IMR-90 (cell line): ENCODE measurements at regions not wholly inside any gene's neighbourhood (a gene's known extent, or its start where the extent isn't known, plus 50 kb on each side); places are given as distances from the start of the nearest gene placed in this dataset.

Experiments used
- POLR2A ChIP-seq: IDR thresholded peaks from 2 replicates; pipeline ENCODE4 v1.6.1; 2012; ENCODE audit warnings: mild to moderate bottlenecking, low read depth, low read length
- TF ChIP-seq, protein P1 (sequence below): fragments of 150-350 bp; IDR thresholded peaks from 2 replicates; pipeline ENCODE4 v1.6.1; 2016; ENCODE audit warnings: low read depth, mild to moderate bottlenecking, low read length, moderate library complexity, borderline replicate concordance

GRCh38 chr13:111855786-111856185 lies 211.2 kb upstream of the SOX1 start:
- TF ChIP-seq, protein P1, sequence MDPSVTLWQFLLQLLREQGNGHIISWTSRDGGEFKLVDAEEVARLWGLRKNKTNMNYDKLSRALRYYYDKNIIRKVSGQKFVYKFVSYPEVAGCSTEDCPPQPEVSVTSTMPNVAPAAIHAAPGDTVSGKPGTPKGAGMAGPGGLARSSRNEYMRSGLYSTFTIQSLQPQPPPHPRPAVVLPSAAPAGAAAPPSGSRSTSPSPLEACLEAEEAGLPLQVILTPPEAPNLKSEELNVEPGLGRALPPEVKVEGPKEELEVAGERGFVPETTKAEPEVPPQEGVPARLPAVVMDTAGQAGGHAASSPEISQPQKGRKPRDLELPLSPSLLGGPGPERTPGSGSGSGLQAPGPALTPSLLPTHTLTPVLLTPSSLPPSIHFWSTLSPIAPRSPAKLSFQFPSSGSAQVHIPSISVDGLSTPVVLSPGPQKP = no peak
- TF ChIP-seq POLR2A = no peak
